HG03280 (cell line): ENCODE measurements at regions not wholly inside any gene's neighbourhood (a gene's known extent, or its start where the extent isn't known, plus 50 kb on each side); places are given as distances from the start of the nearest gene placed in this dataset.
"Not testable (repeated sequence)": the region's sequence is repeated elsewhere in the genome, so short reads cannot be mapped to it uniquely, and the experiment has no call there.

Source experiments
- ATAC-seq: cut with Tn5 transposase; IDR thresholded peaks from one replicate; pipeline ENCODE4 v1.9.1; 2021; ENCODE audit warnings: mild to moderate bottlenecking, moderate library complexity; ENCODE audit not compliant: unreplicated experiment

DNA sequence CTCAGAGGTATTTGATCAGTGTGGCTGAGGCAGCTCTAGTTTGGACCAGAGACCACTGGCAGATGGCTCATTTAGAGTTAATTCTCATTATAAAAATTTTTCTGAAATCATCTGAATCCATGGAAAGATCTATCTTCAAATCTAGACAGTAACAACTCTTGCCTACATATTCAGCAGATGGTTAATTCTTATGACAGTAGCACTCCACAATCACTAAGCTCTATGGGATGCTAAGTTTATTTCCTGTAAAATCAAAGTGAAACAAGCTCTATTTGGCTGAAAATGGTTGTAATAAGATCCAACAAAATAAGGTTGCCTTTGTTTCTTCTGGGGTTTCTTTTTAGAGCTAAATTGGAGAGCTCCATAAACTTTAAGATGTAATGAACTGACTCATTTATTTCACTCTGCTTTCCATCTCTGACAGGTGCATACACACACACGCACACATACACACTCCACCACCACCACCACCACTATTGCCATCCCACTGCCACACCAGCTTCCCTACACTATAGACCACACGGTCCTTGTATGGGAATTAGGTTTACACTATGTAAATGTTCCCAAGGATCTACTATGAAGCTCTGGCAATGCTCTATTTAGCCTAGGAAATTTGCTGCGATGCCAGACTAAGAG, 293.1 kb downstream of the RPAP3 start:
- ATAC-seq: no peak

DNA sequence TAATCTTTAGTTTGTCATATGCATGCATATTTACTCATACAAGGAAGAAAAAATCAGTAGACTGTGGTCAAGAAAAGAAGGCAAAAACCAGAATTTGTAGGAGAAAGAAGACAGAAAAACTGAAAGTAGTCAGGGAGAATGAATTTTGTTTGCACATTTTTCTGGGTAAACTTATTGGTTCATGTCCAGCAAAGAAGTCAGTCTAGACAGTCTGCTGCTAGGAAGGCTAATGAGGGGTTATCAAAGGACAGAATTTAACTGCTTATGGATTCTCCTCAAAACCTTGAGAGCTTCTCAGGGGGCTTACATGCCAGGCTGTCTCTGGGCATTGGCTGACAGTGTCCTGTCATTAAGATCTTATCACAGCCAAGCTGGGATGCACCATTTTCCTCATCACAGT, 293.9 kb downstream of the RPAP3 start:
- no peak for ATAC-seq

DNA sequence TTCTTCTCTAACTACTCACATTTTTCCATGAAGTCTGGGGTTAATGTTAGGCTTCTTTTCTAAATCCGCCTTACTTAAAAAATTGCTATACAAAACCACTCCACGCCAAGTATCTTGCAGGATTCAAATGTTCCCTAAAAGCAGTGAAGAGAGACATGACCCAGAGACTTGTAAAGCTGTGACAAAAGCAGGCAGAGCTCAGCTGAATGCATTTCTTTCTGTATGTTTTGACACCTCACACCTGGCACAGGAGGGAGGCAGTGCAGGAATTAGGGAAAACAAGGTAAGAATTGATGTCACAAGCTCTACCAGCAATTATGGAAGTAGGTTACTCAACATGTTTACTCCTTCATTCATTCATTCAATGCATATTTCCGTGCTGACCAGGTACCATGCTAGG, 295.0 kb downstream of the RPAP3 start:
- ATAC-seq: no peak

DNA sequence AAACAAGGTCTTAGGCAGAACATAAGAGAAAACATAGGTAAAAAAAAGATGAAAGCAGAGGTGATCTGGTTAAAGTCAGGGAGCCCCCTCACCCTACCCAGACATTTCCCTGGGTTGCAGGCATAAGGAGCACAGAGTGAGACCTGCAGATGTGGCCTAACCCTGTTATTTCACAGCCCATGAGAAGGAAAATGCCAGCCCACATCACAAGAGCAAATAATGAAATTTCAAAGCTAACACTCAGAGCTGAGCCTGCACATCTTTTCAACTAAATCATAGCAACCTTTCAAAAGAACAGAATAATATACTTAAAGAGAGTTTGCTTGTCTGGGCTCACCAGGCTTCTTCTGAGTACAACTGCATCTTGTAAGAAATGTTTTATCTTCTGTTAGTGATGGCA, 295.4 kb downstream of the RPAP3 start:
- ATAC-seq: no peak

DNA sequence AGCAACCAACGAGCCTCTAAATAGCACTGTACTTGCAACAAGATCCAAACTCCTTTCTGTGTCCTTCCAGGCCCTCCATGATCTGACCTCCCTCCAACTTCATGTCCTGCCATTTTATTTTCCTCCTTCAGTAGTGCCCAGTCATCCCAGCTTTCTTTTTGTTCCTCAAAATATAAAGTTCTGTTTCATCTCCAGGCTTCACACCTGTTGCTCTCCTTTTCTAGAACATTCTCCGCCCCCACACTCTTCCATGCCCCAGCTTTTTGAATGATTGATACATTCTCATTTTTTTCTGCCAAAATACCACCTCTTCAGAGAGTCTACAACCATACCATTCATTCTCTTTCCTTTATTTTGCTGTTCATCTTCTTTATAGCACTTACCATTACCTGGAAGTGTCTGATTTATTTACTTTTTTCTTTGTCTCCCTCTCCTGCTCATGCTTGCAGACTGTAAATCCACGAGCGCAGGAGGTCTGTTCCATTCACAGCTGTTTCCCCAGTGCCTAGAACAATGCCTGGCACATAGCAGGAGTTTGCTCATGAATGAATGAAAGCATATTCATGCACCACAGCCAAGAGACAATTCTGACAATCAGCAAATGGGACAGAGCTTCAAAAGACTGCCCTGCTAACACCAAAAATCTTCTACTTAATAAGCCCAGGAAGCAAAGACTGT, 296.4 kb downstream of the RPAP3 start:
- ATAC-seq: no peak

DNA sequence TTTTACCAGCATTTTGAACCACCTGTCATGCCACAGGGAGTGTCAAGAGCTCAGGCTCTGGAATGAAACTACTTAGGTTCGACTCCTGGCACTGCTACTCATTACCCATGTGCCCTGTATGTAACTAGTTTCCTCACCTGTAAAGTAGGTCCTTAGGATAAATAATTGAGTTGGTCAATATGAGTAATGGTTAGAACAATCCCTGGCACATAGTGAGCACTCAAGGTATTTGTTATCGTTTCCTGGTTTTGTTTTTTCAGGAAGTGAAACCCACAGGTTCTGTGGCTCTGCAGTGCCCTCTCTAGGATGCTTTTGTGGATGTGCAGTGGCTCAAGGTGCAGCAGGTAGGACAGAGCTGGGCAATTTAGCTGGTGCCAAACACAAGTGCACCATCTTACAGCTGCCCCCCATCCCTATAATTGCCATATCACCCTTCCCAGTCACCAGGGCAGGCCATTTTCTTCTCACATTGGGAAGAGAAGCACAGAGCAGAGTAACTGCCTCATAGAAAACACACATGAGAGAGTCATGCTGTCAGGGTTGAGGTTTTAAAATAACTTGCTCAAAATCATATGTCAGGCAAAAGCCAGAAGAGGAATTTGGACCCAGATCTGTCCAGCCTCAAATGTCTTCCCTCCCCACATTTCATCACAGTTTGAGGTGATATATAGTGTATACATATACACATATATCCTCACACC, 297.5 kb downstream of the RPAP3 start:
- ATAC-seq: peak; percentile 76

DNA sequence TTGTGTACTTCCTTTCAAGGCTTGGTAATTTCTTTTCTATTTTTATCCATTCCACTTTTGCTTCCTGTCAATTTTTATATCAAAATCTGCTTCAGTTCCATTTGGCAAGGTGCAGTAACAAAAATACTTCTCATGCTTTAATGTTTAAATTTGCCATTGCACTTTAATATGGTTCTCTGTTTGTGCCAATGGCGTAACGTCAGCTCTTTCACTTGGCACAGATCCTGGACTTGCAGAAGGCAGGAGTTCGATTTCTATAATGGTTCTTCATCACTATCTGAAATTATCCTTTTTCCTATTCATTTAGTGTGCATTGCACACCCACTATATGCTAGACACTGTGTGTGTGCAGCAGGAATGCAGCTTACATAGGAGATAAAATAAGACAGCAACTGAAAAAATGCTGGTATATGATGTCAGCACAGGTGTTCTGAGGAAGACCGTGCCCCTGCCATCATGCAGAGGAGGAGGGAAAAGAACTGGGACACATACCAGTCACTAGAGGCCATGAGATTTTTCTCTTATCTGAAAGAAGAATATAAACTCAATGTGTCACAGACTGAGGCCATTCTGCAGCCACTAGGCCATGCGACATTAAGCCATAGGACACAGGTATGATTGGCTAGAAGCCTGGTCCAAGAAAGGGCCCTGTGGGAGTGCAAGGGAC, 298.2 kb downstream of the RPAP3 start:
- no peak for ATAC-seq

DNA sequence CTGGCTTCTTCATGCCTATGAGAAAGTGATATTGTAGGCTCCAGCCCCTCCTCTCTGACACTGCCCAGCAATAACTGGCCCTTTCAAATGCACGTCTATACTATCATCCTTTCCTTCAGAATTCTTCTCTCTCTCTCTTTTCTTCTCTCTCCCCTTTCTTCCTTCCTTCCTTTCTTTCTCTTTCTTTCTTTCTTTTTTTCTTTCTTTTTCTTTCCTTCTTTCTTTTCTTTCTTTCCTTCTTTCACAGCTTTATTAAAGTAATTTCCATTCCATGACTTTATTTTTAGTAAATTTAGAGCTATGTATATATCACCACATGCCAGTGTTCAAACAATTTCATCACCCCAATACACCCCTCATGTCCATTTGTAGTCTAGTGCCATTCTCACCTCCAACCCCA, 302.1 kb downstream of the RPAP3 start:
- no peak for ATAC-seq

DNA sequence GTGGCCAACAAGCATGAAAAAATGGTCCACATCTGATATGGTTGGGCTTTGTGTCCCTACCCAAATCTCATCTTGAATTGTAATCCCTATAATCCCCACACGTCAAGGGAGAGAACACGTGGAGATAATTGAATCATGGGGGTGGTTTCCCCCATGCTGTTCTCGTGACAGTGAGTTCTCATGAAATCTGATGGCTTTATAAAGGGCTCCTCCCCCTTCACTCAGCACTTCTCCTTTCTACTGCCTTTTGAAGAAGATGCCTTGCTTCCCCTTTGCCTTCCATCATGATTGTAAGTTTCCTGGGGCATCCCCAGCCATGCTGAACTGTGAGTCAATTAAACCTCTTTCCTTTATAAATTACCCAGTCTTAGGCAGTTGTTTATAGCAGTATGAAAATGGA, 304.6 kb downstream of the RPAP3 start:
- ATAC-seq: not testable (repeated sequence)

DNA sequence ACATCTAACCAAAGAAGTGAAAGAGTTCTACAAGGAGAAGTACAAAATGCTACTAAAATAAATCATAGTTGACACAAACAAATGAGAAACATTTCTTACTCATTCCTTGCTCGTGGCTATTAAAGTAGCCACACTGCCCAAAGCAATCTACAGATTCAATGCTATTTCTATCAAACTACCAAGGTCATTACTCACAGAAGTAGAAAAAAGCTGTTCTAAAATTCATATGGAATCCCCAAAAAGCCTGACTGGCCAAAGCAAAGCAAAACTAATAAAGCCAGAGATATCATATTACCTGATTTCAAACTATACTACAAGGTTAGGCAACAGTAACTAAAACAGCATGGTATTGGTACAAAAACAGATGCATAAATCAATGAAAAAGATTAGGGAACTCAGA, 305.6 kb downstream of the RPAP3 start:
- ATAC-seq: no peak

DNA sequence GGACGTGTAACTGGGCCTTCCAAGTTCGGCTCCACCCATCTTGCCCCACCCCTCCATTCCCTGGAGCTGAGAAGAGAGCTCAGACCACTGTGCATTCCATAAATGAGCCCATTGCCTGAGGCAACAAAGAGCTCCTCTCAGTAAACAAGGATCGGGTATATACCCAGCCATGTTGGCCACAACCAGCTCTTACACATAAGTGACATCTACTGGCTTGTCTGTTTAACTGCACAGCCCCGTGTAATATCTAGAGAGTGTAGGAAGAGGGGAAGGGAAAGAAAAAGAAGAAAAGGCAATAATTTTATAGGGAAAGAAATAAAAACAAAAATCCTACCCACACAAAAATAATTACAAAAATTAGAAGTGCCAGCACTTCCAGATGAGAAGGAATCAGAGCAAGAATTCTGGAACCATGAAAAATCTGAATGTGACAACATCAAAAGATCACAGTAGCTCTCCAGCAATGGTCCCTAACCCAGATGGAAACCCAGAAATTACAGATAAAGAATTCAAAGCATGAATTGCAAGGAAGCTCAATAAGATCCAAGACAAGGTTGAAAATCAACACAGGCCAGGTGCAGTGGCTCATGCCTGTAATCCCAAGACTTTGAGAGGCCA, 308.1 kb downstream of the RPAP3 start:
- ATAC-seq: peak; percentile 67

DNA sequence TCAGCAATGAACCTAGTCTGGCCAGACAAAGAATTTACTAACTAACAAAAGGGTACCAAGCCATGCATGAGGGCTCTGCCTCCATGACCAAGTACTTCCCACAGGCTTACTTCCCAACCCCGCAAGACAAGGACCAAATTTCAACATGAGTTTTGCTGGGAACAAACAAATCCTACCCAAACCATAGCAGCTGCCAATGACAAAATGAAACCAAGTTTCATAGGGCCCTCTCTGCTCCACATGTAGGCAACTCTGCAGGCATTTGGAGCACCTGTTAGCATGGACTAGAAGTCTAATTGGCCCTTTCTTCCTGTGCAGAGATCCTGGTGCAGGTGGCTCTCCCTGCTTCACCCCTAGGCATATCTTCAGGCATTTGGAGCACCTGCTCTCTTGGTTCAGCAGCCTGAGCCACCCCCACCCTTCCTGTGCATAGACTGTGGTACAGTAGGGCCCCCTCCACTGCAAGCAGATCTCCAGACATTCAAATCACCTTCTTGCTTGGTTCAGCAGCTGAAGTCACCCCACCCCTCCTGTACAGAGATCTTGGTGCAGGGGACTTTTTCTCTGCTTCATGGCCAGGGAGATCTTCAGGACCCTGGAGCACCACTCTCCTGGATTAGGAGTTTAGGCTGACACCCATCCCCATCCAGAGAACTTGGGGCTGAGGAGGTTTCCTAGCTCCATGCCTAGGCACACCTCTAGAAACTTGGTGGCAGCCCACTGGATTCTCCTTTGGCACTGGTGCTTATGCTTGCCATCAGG, 308.7 kb downstream of the RPAP3 start:
- ATAC-seq: no peak

DNA sequence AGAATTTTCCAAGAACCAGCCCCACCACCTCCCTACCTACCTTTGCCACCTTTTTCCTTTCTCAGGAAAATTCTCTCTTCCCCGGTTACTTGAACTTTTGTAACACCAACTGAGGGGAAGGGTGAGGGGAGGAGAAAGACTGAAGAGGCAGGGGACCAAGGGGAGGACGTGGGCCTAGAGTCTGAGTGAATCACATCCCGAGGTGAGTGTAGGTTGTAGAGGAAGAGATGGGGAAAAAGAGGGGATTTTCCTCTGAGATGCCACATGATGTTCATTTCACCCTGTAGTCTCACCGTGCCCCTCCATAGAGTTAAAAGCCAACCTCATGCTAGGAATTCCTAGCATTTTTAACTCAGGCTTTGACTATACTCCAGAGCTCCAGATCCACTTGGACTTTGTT, 311.8 kb downstream of the RPAP3 start:
- ATAC-seq: no peak

DNA sequence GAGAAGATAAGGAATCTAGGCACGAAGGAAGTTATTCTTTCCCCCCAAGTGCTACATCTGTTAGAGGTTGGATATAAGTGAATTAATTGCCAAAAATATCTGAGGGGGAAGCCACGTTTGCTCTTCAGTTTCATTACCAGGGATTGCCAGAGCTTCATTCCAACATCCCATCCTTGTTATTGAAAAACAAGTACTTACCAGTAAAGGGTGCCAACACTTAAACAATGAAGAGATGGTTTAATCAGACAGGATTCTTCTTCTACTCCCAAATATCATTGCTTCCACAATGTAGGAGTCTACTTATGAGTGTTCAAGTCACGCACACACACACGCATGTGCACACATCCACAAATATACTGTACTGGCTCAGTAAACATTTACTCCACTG, 312.4 kb downstream of the RPAP3 start:
- ATAC-seq: no peak

DNA sequence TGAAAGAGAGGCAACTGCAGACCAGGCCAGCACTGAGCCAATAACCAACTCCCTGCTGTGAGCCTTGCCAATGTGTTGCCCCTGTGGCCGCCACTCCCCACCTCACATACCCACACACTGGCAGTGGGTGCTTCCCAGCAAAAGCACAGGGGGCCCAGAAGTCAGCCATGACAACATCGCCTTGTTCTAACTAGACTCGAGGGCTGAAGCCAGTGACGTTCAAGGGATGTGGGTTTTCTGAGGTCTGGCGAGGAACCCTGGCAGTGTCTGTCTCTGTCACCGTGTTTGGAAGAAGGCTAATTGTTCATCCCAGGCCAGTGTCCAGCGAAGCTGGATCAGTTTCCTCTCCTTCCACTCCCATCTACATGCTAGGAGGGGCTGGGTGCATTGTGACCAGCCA, 311.8 kb upstream of the AMIGO2 start:
- no peak for ATAC-seq

DNA sequence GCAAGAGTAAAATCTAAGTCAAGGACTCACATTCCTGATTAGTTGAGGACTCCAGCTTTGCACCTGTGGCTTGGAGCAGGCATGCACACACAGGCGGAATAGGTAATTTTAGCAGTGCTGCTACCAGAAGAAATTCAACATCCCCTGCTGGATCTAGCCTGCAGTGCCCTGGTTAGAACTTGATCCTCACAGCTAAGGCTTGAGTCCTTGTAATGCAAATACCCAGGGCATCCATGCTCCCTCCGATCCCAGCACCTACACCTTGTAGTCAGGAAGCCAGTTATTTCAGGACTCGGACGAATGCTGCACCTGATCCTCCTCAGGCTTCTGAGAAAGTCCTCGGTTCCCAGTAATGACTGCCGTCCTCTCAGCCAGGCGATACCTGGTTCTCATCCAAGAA, 309.0 kb upstream of the AMIGO2 start:
- ATAC-seq: no peak

DNA sequence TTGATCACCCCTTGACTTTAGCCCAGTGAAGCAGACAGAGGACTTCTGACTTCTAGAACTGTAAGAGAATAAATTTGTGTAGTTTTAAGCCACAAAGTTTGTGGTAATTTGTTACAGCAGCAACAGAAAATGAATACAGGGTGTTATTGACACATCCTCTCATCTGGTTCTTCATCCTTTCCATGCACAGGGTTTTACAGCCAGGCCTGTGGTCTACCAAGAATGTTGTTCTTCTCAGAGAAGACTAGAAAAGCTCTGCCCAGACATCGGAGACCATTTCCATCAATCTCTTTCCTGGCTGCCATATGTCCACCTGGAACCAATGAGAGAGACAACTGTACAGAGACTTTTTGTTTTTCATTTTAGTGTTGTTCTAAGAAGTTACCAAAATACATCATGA, 308.2 kb upstream of the AMIGO2 start:
- ATAC-seq: no peak

DNA sequence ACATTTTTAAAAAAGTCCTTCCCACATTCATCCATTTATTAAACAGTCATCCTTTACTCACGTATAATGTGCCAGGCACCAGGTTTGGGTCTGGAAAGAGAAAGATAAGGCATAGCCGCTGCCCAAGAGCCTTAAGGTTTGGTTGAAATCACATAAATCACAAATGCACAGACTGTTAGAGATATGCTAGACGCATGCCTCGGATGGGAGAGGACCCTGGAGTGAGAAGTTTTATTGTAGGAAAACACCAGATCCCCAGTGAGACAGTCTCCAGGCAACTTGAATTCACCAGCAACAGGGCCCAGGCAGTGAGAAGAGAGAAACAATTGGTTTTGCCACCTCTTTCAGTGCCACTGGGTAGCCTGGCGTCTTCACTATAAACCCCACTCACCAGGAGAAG, 305.9 kb upstream of the AMIGO2 start:
- no peak for ATAC-seq

DNA sequence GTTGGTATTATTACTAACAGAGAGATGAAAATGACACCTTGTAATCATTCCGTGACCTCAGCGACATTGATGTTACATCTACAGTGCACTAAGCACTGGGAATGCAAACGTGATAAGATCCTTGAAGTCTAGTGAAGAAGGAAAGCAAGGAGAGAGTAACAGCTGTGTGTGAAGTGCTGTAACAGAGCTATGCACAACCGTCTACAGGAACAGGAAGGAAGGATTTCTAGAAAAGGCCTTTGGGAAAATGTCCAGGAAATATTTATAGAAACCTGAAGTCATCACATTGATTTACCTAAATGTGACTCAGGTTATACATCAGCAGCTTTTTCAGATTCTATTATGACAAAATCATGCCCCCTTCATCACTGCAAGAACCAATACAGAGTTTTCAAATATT, 304.2 kb upstream of the AMIGO2 start:
- ATAC-seq: no peak

DNA sequence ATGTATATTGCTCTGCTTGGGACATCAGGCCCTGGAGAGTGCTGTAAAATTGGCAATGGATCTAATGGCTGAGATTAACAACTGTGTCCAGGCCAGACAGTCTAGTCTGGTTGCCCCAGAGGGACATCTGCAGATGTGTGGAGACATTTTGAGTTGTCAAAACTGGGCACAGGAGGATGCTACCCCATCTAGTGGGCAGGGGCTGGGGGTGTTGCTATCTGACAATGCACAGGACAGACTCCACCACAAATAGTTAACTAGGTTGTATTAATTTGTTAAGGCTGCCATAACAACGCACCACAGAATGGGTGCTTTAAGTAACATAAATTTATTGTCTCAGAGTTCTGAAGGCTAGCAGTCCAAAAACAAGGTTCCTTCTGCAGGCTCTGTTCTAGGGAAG, 302.5 kb upstream of the AMIGO2 start:
- ATAC-seq: no peak

DNA sequence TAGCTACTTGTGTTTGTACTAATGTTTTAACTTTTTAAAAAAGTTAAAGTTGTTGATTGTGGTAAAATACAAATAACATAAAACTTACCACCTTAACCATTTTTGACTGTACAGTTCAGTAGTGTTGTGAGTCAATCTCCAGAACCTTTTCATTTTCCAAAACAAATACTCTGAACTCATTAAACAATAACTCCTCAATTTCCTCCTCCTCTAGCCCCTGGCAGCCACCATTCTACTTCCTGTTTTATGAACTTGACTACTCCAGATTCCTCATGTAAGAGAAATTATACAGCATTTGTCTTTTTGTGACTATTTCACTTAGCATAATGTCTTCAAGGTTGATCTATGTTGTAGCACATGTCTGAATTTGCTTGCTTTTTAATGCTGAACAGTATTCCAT, 299.1 kb upstream of the AMIGO2 start:
- ATAC-seq: no peak
